Psoas muscle (tissue), 7 donors: ENCODE measurements at regions not wholly inside any gene's neighbourhood (a gene's known extent, or its start where the extent isn't known, plus 50 kb on each side); places are given as distances from the start of the nearest gene placed in this dataset.

Source experiments
- ATAC-seq, 4 donors: fragments of 200-7000 bp; cut with Tn5 transposase; one replicate each; pipeline ENCODE4 v1.9.1; 2020; ENCODE audit warnings: moderate library complexity in 3 of 4, mild to moderate bottlenecking in 2 of 4
- DNase-seq, 2 donors: peaks; one replicate each; pipeline ENCODE4 v3.0.0-alpha.2; 2020
- H3K27ac ChIP-seq: fragments of 200-600 bp; one replicate; pipeline ENCODE4 v1.8.0; 2022
- H3K27me3 ChIP-seq, 3 donors: fragments of 200-600 bp in 1 of 3; one replicate each; pipeline versions ENCODE4 v1.6.1 to v1.8.0; 2013 to 2022; ENCODE audit warnings: low read length in 2 of 3, mild to moderate bottlenecking in 2 of 3, moderate library complexity in 1 of 3; ENCODE audit not compliant: insufficient read depth in 3 of 3
- H3K36me3 ChIP-seq, 2 donors: fragments of 200-600 bp in 1 of 2; one replicate each; pipeline versions ENCODE4 v1.6.1 to v1.8.0; 2013 to 2022; ENCODE audit warnings: low read depth in 1 of 2, mild to moderate bottlenecking in 1 of 2, moderate library complexity in 1 of 2; ENCODE audit not compliant: insufficient read depth in 1 of 2
- H3K4me1 ChIP-seq: fragments of 200-600 bp; one replicate; pipeline ENCODE4 v1.8.0; 2022
- H3K4me3 ChIP-seq: fragments of 200-600 bp; one replicate; pipeline ENCODE4 v1.8.0; 2022; ENCODE audit warnings: mild to moderate bottlenecking
- H3K9me3 ChIP-seq: fragments of 200-600 bp; one replicate; pipeline ENCODE4 v1.8.0; 2022
- WGBS, 3 donors: extraction: QIAGEN DNeasy Blood & Tissue Kit; methylation state at CpG; one replicate each; pipeline versions ENCODE4 v1.1.6 to v1.1.7; 2013; 5-methylcytosine and 5-hydroxymethylcytosine counted together
- intact Hi-C, 2 donors: fragments of 100-400 bp; cut with DNase I; formaldehyde crosslinking; loops; one replicate each; pipeline versions ENCODE4 v1.11.0 to v1.14.2; 2022
- TF ChIP-seq, protein P1 (sequence below): fragments of 200-600 bp; IDR thresholded peaks from one replicate; pipeline ENCODE4 v1.8.0; 2022; ENCODE audit warnings: antibody characterized with exemption
- donor health status: healthy with polysubstance abuse.
- donor health status: DM: no; HTN: no; CAD: no; lungs with moderate emphysema.
- donor health status: Bipolar disorder and iron deficiency.
- donor health status: healthy.
- donor health status: DM: yes; HTN: yes; CAD: no.
- donor health status: DM: no; HTN: no; CAD: no.
- donor health status: DM: yes; HTN: yes; CAD: no.

DNA sequence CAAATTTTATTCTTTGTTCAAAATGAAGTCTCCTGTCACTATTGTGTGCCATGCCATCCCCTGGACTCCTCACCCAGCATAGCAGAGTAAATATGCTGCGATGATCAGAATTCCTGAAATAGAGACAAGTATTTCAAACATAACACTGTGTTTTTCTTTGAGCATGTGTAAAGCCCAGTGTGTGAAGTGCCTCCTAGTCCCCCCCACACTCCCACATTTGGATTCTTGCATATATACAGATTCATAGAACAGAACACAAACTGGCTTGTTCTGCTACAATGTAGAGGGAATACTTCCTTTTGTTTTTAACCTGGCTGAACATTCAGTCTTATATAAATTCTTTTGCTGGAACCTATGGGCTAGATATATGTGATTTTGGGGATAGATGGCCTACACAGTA is 84.9 kb downstream of the NUDT12 start:
- TF ChIP-seq, protein P1, sequence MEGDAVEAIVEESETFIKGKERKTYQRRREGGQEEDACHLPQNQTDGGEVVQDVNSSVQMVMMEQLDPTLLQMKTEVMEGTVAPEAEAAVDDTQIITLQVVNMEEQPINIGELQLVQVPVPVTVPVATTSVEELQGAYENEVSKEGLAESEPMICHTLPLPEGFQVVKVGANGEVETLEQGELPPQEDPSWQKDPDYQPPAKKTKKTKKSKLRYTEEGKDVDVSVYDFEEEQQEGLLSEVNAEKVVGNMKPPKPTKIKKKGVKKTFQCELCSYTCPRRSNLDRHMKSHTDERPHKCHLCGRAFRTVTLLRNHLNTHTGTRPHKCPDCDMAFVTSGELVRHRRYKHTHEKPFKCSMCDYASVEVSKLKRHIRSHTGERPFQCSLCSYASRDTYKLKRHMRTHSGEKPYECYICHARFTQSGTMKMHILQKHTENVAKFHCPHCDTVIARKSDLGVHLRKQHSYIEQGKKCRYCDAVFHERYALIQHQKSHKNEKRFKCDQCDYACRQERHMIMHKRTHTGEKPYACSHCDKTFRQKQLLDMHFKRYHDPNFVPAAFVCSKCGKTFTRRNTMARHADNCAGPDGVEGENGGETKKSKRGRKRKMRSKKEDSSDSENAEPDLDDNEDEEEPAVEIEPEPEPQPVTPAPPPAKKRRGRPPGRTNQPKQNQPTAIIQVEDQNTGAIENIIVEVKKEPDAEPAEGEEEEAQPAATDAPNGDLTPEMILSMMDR = no peak
- Histone ChIP-seq H3K36me3 (no peaks in the 10 kb centered on the region), H3K9me3 (no peaks in the 10 kb centered on the region), H3K27me3 (no peaks in the 10 kb centered on the region), H3K4me1 (peaks cover 28% of the 10 kb centered on the region), H3K4me3 (no peak overlapping the region), H3K27ac (no peak overlapping the region)
- no peak for DNase-seq
- ATAC-seq = no peak
- 55 to 73% (median 69%) methylated on average over 1 of the region's 1 CpG for WGBS, 3 donors
- intact Hi-C loops = loop anchor here (5.0 to 10.0 kb wide), 3 partner anchors 85 to 245 kb away; partner anchors contain the start of gene MACIR (in 1 of the 2)

DNA sequence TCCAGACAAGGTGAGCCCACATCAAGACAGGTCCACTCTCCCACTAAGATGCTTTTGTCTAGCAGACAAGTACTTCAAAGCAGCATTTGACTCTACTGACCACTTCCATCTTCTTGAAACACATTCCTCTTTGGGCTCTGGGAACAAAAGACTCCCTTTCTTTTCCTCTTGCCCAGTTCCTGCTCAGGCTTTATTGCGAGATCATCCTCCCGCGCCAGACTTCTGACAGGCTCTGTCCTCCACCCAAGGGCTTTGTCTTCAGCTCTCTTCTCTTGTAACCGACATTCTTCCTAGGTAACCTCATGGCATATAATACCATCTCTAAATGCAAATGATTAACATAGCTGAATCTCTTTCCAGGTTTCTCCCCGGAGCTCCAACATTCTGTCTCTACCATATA is 85.8 kb downstream of the NUDT12 start:
- H3K9me3 ChIP-seq = no peaks in the 10 kb centered on the region
- H3K4me1 ChIP-seq = peaks cover 37% of the 10 kb centered on the region
- intact Hi-C loops = loop anchor here (5.0 to 10.0 kb wide), 3 partner anchors 85 to 245 kb away; partner anchors contain the start of gene MACIR (in 1 of the 2)
- H3K27me3 ChIP-seq = no peaks in the 10 kb centered on the region
- H3K4me3 ChIP-seq = no peak overlapping the region
- H3K36me3 ChIP-seq = no peaks in the 10 kb centered on the region
- no peak overlapping the region for H3K27ac ChIP-seq
- DNase-seq (no peak), ATAC-seq (no peak)
- 81 to 86% (median 82%) methylated on average over 5 of the region's 5 CpGs for WGBS, 3 donors
- TF ChIP-seq, protein P1 = no peak

DNA sequence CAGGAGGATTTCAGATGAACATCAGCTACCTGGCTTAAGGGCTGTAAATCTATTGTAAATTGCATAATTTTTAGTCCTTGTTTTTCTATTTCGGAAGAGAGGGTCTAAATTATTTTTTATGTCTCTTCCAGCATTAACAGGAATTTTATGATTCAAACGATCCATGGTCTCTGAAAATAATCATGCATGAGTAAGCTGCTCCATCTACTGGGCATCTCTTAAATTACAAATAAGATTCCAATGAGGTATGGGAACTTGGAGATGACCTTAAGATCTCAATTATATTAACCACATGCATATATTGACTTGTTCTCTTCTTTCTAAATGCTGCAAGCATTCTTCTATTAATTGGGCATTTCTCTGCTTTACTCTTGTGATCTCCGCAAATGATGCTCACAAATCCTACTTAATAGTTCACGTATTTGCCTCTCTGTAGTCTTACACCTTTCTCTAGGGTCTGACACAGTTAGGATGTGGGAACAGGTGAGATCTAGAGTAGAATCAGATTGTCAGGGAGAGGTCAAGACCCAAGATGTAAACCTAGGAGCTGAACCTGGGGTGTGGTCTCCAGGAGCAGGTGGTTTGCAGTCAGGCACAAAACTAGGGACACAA is 86.9 kb downstream of the NUDT12 start:
- Histone ChIP-seq H3K9me3 (no peaks in the 10 kb centered on the region), H3K4me1 (peaks cover 37% of the 10 kb centered on the region), H3K4me3 (no peak overlapping the region), H3K27me3 (no peaks in the 10 kb centered on the region), H3K27ac (no peak overlapping the region), H3K36me3 (no peaks in the 10 kb centered on the region)
- ATAC-seq (peak; percentile 51 to 85 (median 70)), DNase-seq (no peak)
- WGBS, 3 donors = 36 to 37% (median 37%) methylated on average over 4 of the region's 4 CpGs
- TF ChIP-seq, protein P1 = peak; percentile 76
- intact Hi-C loops = loop anchor here (1.0 to 10.0 kb wide), 4 partner anchors 83 to 243 kb away; partner anchors contain the start of gene MACIR (in 1 of the 2)

DNA sequence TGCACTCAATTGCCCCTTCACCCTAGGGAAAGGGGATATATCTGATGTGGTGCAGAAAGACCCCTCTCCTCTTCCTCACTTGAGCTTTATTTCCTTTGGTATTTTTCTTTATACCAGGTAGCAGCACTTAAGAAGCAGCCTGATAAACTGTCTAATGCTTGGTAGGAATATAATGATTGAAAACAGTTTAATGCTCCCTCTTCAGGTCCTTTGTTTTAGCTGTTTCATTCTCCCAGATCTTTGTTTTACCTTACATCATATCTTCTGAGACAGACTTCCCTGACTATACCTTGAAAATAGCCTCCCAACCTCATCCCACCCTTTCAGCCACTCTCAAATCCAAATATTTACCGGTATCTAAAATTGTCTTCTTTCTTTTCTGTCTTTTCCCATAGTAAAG is 87.9 kb downstream of the NUDT12 start:
- Histone ChIP-seq H3K4me1 (peaks cover 37% of the 10 kb centered on the region), H3K9me3 (no peaks in the 10 kb centered on the region), H3K27ac (no peak overlapping the region), H3K27me3 (no peaks in the 10 kb centered on the region), H3K4me3 (no peak overlapping the region), H3K36me3 (no peaks in the 10 kb centered on the region)
- no peak for ATAC-seq
- intact Hi-C loops = loop anchor here (1.0 to 10.0 kb wide), 5 partner anchors 82 to 242 kb away; partner anchors contain the start of gene MACIR (in 2 of the 2)
- TF ChIP-seq, protein P1 = no peak
- no peak for DNase-seq
- WGBS, 3 donors = 94 to 97% (median 94%) methylated on average over 1 of the region's 1 CpG
